NCI-H748 (cell line): ENCODE measurements at regions not wholly inside any gene's neighbourhood (a gene's known extent, or its start where the extent isn't known, plus 50 kb on each side); places are given as distances from the start of the nearest gene placed in this dataset.
A peak's percentile ranks its signal among the peaks of the same experiment; 100 is the strongest.

Experiments
- DNase-seq: peaks from one replicate; lab custom pipeline; 2025; ENCODE audit not compliant: unreplicated experiment; lab: John Stamatoyannopoulos, UW

- no peak for DNase-seq
Observed at GRCh38 chr9:118364266-118365106, 660.3 kb downstream of the TLR4 start.

- DNase-seq, result peak; percentile 66
Observed at GRCh38 chr9:118366228-118366627, 662.0 kb downstream of the TLR4 start.

DNA sequence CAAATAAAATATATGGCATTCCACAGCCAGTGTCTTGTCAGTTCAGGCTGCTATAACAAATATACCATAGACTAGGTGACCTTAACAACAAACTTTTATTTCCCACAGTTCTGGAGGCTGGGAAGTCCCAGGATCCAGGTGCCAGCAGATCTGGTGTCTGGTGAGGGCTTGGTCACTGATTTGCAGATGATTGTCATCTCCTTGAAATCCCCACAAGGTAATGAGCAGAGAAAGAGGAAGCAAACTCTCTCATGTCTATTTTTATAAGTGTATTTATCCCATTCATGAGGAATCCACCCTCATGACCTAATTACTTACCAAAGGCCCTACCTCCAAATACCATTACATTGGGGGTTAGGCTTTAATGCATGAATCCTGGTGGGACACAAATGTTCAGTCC is 663.2 kb downstream of the TLR4 start:
- DNase-seq, result no peak

DNA sequence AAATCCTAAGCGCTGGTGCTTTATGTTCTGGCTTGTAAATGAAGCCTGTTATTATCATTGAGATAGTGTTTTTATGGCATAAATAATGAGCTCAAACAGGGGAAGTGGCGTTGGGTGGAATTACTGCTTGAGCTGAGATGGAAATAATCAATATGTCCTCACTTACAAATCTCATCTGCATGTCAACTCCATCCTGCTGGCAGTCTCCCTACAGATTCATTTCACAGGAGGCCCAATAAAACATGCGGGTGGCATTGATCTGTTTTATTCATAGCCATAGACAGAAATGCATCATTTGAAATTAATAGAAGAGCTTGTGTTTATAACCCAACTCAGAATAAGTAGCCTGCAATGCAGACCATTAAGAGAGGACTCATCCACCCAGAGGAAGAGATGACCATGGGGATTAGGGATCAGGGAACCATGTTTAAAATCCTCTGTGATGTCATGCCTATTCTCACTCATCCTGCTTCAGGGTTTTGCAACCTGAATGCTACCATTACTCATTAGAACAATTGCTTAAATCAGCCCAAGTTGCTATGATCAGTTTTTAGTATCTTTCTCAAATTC is 680.4 kb downstream of the TLR4 start:
- no peak for DNase-seq

DNA sequence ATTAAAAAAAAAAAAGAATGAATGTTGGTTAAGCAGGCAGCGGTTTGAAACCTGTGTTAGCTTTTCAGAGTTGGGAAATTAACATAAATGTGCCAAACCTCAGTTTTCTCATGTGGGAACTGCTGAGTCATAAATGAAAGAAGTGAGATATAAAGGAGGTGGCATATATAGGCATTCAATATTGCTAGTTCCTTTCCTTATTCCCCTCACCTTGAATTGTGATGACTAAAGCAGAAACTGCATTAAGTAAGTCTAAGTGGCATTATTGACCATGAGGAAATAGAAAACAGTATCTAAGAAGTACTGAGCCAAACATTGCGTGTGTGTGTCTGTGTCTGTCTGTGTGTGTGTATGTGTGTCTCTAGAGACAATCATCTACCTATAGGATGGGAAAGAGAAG is 691.2 kb downstream of the TLR4 start:
- no peak for DNase-seq

GRCh38 chr9:118401546-118401945 is 697.3 kb downstream of the TLR4 start:
- DNase-seq, result no peak

DNA sequence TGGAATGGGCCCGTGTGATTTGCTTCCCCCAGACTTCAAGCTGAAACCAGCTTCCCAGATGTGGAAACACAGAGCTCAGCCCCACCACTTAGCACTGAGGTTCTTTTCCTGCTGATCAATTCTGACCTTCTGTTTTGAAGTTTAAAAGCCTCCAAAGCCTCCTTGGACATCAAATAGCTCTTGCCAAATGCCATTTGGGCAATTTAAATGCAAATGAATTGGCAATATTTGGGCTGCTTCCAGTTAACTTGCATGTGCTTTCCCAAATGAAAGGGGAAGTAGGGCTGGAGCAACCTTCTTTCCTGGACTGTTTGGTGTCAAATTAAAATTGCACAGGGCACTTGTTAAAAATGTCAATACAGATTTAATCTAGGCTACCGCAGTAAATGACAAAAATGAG is 710.5 kb downstream of the TLR4 start:
- no peak for DNase-seq

DNA sequence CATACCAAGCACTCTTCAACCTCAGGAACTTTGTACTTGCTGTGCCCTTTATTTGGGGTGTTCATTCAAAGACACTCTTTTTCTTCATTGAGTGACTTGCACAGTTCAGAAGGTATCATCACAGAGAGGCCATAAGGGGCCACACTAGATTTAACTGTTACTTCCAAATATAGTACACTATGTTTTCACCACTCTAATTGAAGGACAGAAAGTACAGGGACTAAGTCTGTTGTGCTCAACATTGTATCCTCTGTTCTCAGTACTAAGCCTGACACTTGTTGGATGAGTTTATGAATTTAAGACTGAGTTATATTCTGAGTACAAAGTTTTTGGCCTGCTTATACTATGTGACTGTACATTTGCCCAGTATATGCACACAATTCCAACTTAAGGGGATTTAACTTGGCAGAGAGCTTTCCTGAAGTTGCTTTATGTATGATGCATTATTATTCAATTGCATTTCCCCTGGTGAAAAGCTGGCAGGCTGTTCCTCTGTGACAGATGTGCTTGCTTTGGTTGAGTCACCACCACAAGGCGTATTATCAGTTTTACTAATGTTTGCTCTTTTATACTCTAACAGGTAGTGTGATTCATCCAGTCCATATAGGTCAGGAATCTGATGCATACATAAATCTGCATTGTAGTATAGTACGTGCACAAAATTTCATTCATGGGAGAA is 714.8 kb downstream of the TLR4 start:
- no peak for DNase-seq

DNA sequence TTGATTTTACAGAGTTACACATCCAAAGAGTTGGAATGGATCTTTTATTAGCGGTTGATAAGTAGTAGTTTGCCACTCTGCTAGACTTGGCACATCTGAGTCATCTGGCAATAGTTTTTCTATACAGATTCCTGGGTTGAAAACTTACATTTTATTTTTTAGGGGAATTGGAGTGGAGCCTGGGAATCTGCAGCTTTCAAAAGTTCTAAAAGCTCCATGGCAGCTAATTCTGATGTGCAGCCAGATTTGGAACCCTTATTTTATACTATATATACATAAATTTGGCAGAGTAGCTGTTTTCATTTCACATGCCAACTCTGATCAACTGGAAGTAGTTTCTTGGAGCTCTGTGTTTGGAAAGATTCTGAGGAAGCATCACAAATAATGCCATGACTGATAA is 715.5 kb downstream of the TLR4 start:
- no peak for DNase-seq

- no peak for DNase-seq
Observed at GRCh38 chr9:118422508-118422907, 718.3 kb downstream of the TLR4 start.

DNA sequence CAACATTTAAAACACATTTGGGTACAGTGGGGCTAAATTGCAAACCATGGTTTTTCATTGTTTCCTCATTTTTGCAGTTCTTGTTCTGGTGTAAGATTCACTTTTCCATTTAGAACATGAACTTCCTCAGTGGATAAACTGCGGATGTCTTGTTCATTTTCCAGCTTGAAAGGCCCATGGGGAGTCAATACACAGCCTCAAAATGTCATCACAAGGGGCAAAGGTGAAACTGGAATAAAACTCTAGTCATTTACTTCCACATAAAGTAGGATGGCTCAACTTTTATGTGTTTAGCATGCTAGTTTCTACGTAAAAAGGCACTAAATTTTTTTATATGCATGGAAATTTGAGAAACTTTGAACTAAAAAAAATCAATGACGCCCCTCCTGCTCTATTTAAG is 718.8 kb downstream of the TLR4 start:
- DNase-seq, result no peak

DNA sequence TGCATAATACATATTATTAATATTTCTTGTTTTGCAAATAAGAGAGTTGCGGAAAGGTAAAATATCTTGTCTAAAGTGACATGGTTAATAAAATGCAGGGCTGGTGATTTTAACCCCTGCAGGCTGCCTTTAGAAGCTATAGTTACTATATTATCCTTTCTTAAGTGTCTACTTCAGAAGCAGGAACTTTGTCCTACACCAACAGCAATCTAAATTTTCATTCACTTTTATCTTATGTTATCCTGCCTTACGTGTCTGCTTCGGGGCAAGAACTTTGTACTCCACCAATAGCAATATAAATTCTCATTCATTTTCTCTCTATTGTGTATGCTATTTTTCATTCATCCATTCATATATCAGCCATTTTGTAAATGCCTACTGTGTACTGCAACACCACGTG is 719.5 kb downstream of the TLR4 start:
- DNase-seq, result no peak

DNA sequence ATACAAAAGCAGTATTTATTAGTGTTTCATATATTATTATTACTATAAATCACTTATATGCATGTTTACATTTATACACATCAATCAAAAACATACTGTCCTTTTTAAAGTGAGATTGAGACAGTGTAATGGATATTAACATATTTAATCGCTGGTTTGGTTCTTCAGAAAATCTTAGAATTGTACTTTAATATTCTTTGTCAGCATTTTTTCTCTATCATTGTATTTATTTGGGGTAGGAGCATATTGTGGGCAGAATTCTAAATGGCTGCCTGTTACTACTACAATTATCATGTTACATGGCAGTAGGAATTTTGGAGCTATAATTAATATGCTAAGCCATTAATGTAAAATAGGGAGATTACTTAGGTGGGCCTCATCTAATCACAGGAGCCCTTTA is 722.6 kb downstream of the TLR4 start:
- DNase-seq, result no peak

DNA sequence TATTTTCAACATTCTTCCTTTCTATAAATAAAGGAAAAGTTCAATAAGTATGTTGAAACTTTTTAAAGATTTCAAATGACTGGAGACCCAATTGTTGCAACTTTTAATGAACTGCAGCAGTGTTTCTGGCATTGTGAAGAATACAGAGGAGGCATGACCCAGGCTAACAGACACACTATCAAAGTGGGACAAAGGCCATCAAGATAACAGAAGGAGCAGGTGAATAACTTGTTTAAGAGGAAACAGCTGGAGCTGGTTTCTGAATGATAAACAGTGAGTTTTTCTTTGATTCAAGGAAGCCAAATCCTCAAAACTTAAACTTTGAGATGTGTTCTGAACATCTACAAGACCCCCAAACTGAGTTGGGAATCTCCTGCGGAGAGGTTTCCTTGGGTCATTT is 734.6 kb downstream of the TLR4 start:
- DNase-seq, result no peak

GRCh38 chr9:118439441-118439840 is 735.2 kb downstream of the TLR4 start:
- DNase-seq, result no peak

DNA sequence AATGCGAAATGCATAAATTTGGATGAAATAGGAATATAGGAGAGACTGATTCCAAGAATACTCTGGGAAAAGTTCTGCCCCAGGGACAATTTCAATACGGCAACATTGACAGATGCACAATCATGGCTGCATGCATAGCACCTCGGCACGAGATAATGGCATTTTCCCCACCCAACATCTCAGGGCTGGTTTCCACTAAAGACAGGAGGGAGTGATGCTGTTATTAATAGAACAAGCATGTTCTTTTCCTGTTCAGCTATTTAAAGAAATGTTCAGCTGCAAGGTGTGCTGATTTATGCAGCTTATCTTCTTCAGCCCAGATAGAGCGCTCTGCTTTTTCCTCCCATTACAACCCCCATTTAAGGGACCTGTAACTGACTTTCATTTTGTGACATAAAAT is 740.2 kb downstream of the TLR4 start:
- DNase-seq, result peak; percentile 56

GRCh38 chr9:118446943-118447639 is 742.9 kb downstream of the TLR4 start:
- DNase-seq, result no peak

DNA sequence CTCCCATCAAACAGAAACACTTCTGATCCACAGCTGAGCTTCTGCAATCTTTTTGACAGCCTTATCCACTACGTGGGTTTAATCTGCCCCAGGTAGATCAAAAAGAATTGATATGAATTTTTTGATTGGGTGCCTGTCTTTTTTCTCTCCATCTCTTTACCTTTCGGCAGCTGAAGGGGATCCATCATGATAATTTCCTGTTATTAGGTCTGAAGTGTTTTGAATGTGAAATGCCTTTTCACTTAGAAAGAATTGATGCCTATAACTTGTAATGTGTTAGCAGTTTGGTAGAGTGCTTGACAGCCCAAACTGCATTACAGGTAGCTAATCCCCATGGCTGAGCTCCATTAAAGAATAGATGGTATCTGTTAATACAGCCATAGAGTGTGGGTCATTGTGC is 745.4 kb downstream of the TLR4 start:
- DNase-seq, result peak; percentile 58

GRCh38 chr9:118455259-118455658 is 751.1 kb downstream of the TLR4 start:
- no peak for DNase-seq

DNA sequence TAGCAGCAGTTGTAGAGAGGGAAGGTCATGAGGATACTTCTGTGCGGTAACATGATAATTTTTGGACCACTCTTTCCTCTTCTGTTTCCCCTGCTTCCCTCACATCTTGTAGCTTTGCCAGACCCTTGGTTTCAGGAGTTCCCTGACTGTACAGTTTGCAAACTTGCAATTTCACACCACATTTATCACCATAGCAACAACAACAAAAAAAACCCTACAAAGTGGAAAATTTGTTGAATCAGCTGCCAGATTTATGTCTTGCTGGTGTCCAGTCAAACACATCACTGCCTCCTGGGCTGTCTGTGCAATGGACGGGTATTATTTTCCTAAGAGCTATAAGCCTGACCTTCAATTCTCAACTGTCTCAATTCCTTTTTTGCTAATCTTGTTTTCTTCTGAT is 751.6 kb downstream of the TLR4 start:
- peak; percentile 90 for DNase-seq

GRCh38 chr9:118457171-118458000 is 753.2 kb downstream of the TLR4 start:
- DNase-seq, result no peak
